Kidney (tissue), 13 donors: ENCODE measurements at regions not wholly inside any gene's neighbourhood (a gene's known extent, or its start where the extent isn't known, plus 50 kb on each side); places are given as distances from the start of the nearest gene placed in this dataset.

Source experiments
- DNase-seq, 5 donors: peaks; one replicate each; pipeline ENCODE4 v3.0.0-alpha.2; 2013 to 2020
- FAIRE-seq: peaks from 2 replicates; lab custom pipeline; 2012; peaks lifted over from hg19 to GRCh38; lab: Jason Lieb, UNC
- H3K27ac ChIP-seq, 2 donors: one replicate each; pipeline ENCODE4 v1.7.0; 2013; ENCODE audit warnings: low read depth in 2 of 2, low read length in 2 of 2, inconsistent platforms in 1 of 2
- H3K27me3 ChIP-seq: one replicate; pipeline ENCODE4 v1.7.1; 2013; ENCODE audit warnings: low read length, inconsistent platforms; ENCODE audit not compliant: control insufficient read depth, insufficient read depth
- H3K36me3 ChIP-seq, 3 donors: one replicate each; pipeline versions ENCODE4 v1.7.0 to v1.7.1; 2013; ENCODE audit warnings: low read length in 3 of 3, control low read depth in 1 of 3, inconsistent platforms in 1 of 3; ENCODE audit not compliant: insufficient read depth in 3 of 3, control insufficient read depth in 2 of 3
- H3K4me1 ChIP-seq, 3 donors: one replicate each; pipeline versions ENCODE4 v1.7.0 to v1.7.1; 2013; ENCODE audit warnings: low read length in 3 of 3, inconsistent platforms in 1 of 3, low read depth in 1 of 3; ENCODE audit not compliant: control insufficient read depth in 2 of 3, insufficient read depth in 2 of 3
- H3K4me3 ChIP-seq, 3 donors: one replicate each; pipeline versions ENCODE4 v1.7.0 to v1.8.1; 2013; ENCODE audit warnings: low read length in 3 of 3, control low read depth in 1 of 3, inconsistent platforms in 1 of 3
- H3K9ac ChIP-seq, 3 donors: one replicate each; pipeline versions ENCODE4 v1.7.0 to v1.7.1; 2013; ENCODE audit warnings: low read length in 3 of 3, control low read depth in 1 of 3, inconsistent platforms in 1 of 3
- H3K9me3 ChIP-seq, 3 donors: one replicate each; pipeline versions ENCODE4 v1.7.0 to v1.7.1; 2013; ENCODE audit warnings: low read length in 3 of 3, control low read depth in 1 of 3, inconsistent platforms in 1 of 3; ENCODE audit not compliant: control insufficient read depth in 2 of 3, insufficient read depth in 1 of 3
- CTCF ChIP-seq: IDR thresholded peaks from 3 replicates; pipeline ENCODE4 v1.5.1; 2012; ENCODE audit warnings: mild to moderate bottlenecking, moderate library complexity, borderline replicate concordance; ENCODE audit not compliant: insufficient read depth; ENCODE audit errors: extremely low read depth
- intact Hi-C: fragments of 100-400 bp; cut with DNase I; formaldehyde crosslinking; loops from one replicate; pipeline ENCODE4 v1.11.1; 2022
- donor health status: control.
- donor health status: control.
- donor health status: control.
- donor health status: control.
- donor health status: control.
- donor health status: DM: yes; HTN: yes; CAD: no.
- donor health status: Normal renal cell carcinoma (clear cell type).

- intact Hi-C loops, result no loop called here
- no peaks in the 10 kb centered on the region for H3K36me3 ChIP-seq
- H3K9me3 ChIP-seq, result no peaks in the 10 kb centered on the region
- FAIRE-seq, result peak; percentile 29
- peak; percentile 70 for TF ChIP-seq CTCF
- H3K27me3 ChIP-seq, result no peaks in the 10 kb centered on the region
- H3K27ac ChIP-seq, result no peak overlapping the region
- H3K4me1 ChIP-seq, result peaks cover 0 to 12% (median 2%) of the 10 kb centered on the region in 3 donors
- peak; percentile 58 to 97 (median 87) for DNase-seq
- peak overlapping the region in 1 of 3 donors; percentile 14 for H3K9ac ChIP-seq
- peak overlapping the region; percentile 27 to 56 (median 35) for H3K4me3 ChIP-seq
These were observed 205.6 kb upstream of the DPH6 start for GRCh38 chr15:35751413-35752133.

GRCh38 chr15:35752134-35752466 lies 206.1 kb upstream of the DPH6 start:
- FAIRE-seq (no peak), DNase-seq (no peak)
- no peak for TF ChIP-seq CTCF
- no peaks in the 10 kb centered on the region for H3K36me3 ChIP-seq
- H3K27ac ChIP-seq, result no peak overlapping the region
- H3K27me3 ChIP-seq, result no peaks in the 10 kb centered on the region
- peak overlapping the region in 1 of 3 donors; percentile 27 for H3K4me3 ChIP-seq
- no peaks in the 10 kb centered on the region for H3K9me3 ChIP-seq
- intact Hi-C loops, result no loop called here
- H3K9ac ChIP-seq, result no peak overlapping the region
- peaks cover 0 to 13% (median 2%) of the 10 kb centered on the region in 3 donors for H3K4me1 ChIP-seq

GRCh38 chr15:35753486-35753885 lies 207.5 kb upstream of the DPH6 start:
- Histone ChIP-seq H3K9me3 (no peaks in the 10 kb centered on the region), H3K27me3 (no peaks in the 10 kb centered on the region), H3K27ac (no peak overlapping the region), H3K4me3 (no peak overlapping the region), H3K9ac (no peak overlapping the region), H3K36me3 (no peaks in the 10 kb centered on the region), H3K4me1 (peaks cover 0 to 13% (median 2%) of the 10 kb centered on the region in 3 donors)
- DNase-seq (peak in 1 of 5 donors; percentile 15), FAIRE-seq (no peak)
- intact Hi-C loops, result no loop called here
- TF ChIP-seq CTCF, result no peak
